ENCODE measurements at regions not wholly inside any gene's neighbourhood (a gene's known extent, or its start where the extent isn't known, plus 50 kb on each side); places are given as distances from the start of the nearest gene placed in this dataset.

DNA sequence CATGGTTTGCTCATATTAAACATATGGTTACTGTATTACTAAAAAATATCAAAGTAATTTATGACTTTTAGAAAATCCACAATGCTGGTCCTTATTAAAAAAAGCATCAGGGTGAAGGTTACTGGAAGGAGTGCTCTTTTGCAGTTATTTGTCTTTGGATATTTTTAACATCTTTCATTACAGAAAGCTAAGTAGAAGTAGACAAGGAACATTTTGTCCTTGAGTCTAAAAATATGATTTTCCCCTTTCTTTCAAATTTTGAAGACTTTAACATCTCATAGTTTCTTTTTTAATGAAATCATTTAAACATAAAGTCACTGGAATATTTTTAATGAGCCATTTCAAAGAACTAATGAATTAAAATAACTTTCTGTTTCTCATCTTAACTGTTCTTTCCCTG, 110.1 kb upstream of the TNS3 start:
- TF ChIP-seq ZNF274 (IDR thresholded peaks at IDR 0.05; ENCODE audit: low read depth, low read length) (no peak), YY1 (IDR thresholded peaks at IDR 0.05; ENCODE audit: insufficient read depth, insufficient read length) (no peak)
